ENCODE measurements at regions not wholly inside any gene's neighbourhood (a gene's known extent, or its start where the extent isn't known, plus 50 kb on each side); places are given as distances from the start of the nearest gene placed in this dataset.

DNA sequence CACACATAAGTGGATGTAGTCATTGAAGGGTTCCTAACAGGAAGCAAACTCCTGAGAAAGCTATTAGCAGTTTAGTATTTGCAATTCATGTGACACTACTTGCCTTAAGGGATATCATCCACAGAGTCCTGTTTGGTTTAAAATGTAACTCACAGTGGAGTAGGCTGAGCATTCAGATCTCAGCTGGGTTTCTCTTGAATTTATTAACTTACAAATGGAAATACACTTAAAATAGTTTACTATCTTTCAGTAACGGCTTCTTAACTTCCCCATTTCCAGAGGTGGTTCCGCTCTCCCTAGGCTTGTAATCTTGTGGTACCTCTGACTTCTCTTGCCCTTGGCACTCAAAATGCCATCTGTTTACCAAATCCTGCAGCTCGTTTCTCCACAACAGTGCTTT, 660.7 kb upstream of the ADAMTS16 start:
- TF ChIP-seq, protein P1, sequence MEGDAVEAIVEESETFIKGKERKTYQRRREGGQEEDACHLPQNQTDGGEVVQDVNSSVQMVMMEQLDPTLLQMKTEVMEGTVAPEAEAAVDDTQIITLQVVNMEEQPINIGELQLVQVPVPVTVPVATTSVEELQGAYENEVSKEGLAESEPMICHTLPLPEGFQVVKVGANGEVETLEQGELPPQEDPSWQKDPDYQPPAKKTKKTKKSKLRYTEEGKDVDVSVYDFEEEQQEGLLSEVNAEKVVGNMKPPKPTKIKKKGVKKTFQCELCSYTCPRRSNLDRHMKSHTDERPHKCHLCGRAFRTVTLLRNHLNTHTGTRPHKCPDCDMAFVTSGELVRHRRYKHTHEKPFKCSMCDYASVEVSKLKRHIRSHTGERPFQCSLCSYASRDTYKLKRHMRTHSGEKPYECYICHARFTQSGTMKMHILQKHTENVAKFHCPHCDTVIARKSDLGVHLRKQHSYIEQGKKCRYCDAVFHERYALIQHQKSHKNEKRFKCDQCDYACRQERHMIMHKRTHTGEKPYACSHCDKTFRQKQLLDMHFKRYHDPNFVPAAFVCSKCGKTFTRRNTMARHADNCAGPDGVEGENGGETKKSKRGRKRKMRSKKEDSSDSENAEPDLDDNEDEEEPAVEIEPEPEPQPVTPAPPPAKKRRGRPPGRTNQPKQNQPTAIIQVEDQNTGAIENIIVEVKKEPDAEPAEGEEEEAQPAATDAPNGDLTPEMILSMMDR (IDR thresholded peaks at IDR 0.05; ENCODE audit: poor library complexity, severe bottlenecking) = no peak
- Histone ChIP-seq H3K36me3 (ENCODE audit: low read depth) (no peaks in the 10 kb centered on the region), H3K27me3 (ENCODE audit: insufficient read depth, poor library complexity, severe bottlenecking) (peaks cover 5% of the 10 kb centered on the region), H3K9me3 (ENCODE audit: severe bottlenecking) (no peaks in the 10 kb centered on the region), H3K27ac (ENCODE audit: poor library complexity, severe bottlenecking) (no peak overlapping the region), H3K4me1 (ENCODE audit: insufficient read depth, poor library complexity, severe bottlenecking) (no peaks in the 10 kb centered on the region), H3K4me3 (ENCODE audit: severe bottlenecking) (no peak overlapping the region)
- ATAC-seq (ENCODE audit: low read depth) = no peak
- no peak for DNase-seq (ENCODE audit: low spot score)

DNA sequence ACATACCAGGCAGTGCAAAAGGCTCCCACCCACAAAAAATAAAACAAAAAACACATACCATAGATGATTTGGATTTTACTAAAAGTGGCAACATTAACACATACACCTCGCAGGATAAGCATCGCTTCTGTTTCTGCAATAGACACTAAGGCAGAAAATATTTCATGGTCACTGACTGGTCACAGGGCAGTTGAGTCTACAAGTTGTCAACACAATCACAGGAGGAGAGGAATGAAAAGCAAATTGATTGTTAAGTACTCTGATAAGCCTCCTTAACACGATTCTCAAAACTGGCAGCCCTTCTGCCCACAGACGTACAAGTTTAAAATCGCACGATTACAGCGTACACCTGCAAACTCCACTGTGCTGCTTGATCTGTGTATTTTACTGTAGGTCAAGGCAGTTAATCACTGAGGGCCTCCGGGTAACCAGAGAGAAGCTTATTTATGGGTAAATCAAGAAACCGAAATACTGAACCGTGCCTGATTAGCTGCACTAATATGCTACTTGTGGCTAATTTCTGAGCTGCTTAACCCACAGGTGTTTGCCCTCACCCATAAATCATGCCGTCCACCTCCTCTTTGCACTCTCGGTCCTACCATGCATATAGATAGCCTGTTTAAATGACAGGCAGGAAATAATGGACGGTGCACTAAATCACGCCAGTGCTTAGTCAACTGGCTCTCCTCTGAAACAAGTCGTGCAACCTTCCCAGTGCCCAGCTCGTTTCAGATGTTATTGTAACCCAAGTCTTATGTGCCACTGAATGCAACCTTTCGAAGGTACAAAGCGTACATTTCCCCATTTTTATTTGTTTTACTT, 659.4 kb upstream of the ADAMTS16 start:
- H3K4me3 ChIP-seq (ENCODE audit: severe bottlenecking) = no peak overlapping the region
- DNase-seq (ENCODE audit: low spot score) (no peak), ATAC-seq (ENCODE audit: low read depth) (no peak)
- TF ChIP-seq, protein P1 (IDR thresholded peaks at IDR 0.05; ENCODE audit: poor library complexity, severe bottlenecking) = no peak
- no peaks in the 10 kb centered on the region for H3K4me1 ChIP-seq (ENCODE audit: insufficient read depth, poor library complexity, severe bottlenecking)
- H3K9me3 ChIP-seq (ENCODE audit: severe bottlenecking) = peaks cover 2% of the 10 kb centered on the region
- H3K27ac ChIP-seq (ENCODE audit: poor library complexity, severe bottlenecking) = no peak overlapping the region
- H3K27me3 ChIP-seq (ENCODE audit: insufficient read depth, poor library complexity, severe bottlenecking) = peaks cover 5% of the 10 kb centered on the region
- no peaks in the 10 kb centered on the region for H3K36me3 ChIP-seq (ENCODE audit: low read depth)

GRCh38 chr5:4487581-4487980, 652.5 kb upstream of the ADAMTS16 start:
- H3K27ac ChIP-seq (ENCODE audit: poor library complexity, severe bottlenecking) = no peak overlapping the region
- DNase-seq (ENCODE audit: low spot score) (no peak), ATAC-seq (ENCODE audit: low read depth) (no peak)
- H3K36me3 ChIP-seq (ENCODE audit: low read depth) = no peaks in the 10 kb centered on the region
- TF ChIP-seq, protein P1 (IDR thresholded peaks at IDR 0.05; ENCODE audit: poor library complexity, severe bottlenecking) = no peak
- H3K4me1 ChIP-seq (ENCODE audit: insufficient read depth, poor library complexity, severe bottlenecking) = no peaks in the 10 kb centered on the region
- H3K9me3 ChIP-seq (ENCODE audit: severe bottlenecking) = peaks cover 7% of the 10 kb centered on the region
- no peaks in the 10 kb centered on the region for H3K27me3 ChIP-seq (ENCODE audit: insufficient read depth, poor library complexity, severe bottlenecking)
- no peak overlapping the region for H3K4me3 ChIP-seq (ENCODE audit: severe bottlenecking)

GRCh38 chr5:4511996-4512656, 628.0 kb upstream of the ADAMTS16 start:
- Histone ChIP-seq H3K27ac (ENCODE audit: poor library complexity, severe bottlenecking) (no peak overlapping the region), H3K36me3 (ENCODE audit: low read depth) (no peaks in the 10 kb centered on the region), H3K4me1 (ENCODE audit: insufficient read depth, poor library complexity, severe bottlenecking) (peaks cover 8% of the 10 kb centered on the region), H3K9me3 (ENCODE audit: severe bottlenecking) (peaks cover 5% of the 10 kb centered on the region), H3K27me3 (ENCODE audit: insufficient read depth, poor library complexity, severe bottlenecking) (peaks cover 4% of the 10 kb centered on the region), H3K4me3 (ENCODE audit: severe bottlenecking) (no peak overlapping the region)
- ATAC-seq (ENCODE audit: low read depth) (peak; percentile 83), DNase-seq (ENCODE audit: low spot score) (no peak)
- TF ChIP-seq, protein P1 (IDR thresholded peaks at IDR 0.05; ENCODE audit: poor library complexity, severe bottlenecking) = peak; percentile 69
